Activated CD4-positive, alpha-beta T cell treated with anti-CD3 and anti-CD28 coated beads, Interleukin-2, amount 10 ng/mL, durations not matched to agents 24 days and 14 days (primary cell): ENCODE measurements at regions not wholly inside any gene's neighbourhood (a gene's known extent, or its start where the extent isn't known, plus 50 kb on each side); places are given as distances from the start of the nearest gene placed in this dataset.

Experiments
- DNase-seq: peaks from one replicate; pipeline ENCODE4 v3.0.0; 2022
- H3K27ac Mint-ChIP-seq: one replicate; pipeline ENCODE4 v1.8.0; 2022; ENCODE audit warnings: mild to moderate bottlenecking, mixed read lengths
- H3K27me3 Mint-ChIP-seq: one replicate; pipeline ENCODE4 v1.8.0; 2022; ENCODE audit warnings: mixed read lengths
- H3K36me3 Mint-ChIP-seq: one replicate; pipeline ENCODE4 v1.8.0; 2022; ENCODE audit warnings: low read depth, mild to moderate bottlenecking, mixed read lengths
- H3K4me1 Mint-ChIP-seq: one replicate; pipeline ENCODE4 v1.8.0; 2021; ENCODE audit warnings: mixed read lengths
- H3K4me3 Mint-ChIP-seq: one replicate; pipeline ENCODE4 v1.8.0; 2022; ENCODE audit warnings: mild to moderate bottlenecking, moderate library complexity, mixed read lengths
- H3K9me3 Mint-ChIP-seq: one replicate; pipeline ENCODE4 v1.8.0; 2021; ENCODE audit warnings: mixed read lengths
- intact Hi-C: fragments of 100-400 bp; cut with micrococcal nuclease; formaldehyde crosslinking; loops from one replicate; pipeline ENCODE4 v1.15.1; 2023

DNA sequence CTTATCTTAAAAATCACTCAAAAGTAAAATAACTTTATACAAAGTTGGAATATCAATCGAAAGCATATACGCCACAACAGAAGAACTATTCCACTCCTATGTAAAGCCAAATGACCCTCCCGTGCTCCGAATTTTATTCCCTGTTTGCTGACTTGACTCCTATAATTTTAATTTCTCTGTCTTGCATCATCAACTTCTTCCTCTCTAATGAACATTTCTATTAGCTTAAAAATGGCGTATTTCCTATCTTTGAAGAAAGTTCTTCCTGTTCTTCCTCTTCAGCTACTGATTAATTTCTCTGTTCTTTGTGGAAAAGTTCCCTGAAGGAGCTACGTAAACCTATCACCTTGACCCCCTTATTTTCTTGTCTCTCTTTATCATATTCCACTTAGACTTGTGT, 389.3 kb downstream of the LMO7 start:
- intact Hi-C loops, result no loop called here
- Mint-ChIP-seq H3K9me3 (no peaks in the 10 kb centered on the region), H3K27ac (no peak overlapping the region), H3K27me3 (peaks cover 1% of the 10 kb centered on the region), H3K4me1 (no peaks in the 10 kb centered on the region), H3K36me3 (no peaks in the 10 kb centered on the region), H3K4me3 (no peak overlapping the region)
- no peak for DNase-seq

DNA sequence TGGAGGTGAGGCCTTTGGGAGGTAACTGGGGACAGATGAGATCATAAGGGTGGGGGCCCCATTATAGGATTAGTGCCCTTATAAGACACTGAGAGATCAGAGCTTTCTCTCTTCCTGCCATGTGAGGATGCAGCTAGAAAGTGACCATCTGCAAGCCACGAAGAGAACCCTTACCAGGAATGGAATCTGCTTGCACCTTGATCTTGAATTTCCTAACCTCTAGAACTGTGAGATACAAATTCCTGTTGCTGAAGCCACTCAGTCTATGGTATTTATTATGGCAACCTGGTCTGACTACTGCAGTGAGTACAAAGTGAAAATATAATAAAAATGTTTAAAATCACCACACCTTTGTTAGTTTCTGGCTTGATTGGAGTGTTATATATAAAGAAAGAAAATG, 388.0 kb downstream of the LMO7 start:
- intact Hi-C loops, result no loop called here
- no peak overlapping the region for H3K4me3 Mint-ChIP-seq

DNA sequence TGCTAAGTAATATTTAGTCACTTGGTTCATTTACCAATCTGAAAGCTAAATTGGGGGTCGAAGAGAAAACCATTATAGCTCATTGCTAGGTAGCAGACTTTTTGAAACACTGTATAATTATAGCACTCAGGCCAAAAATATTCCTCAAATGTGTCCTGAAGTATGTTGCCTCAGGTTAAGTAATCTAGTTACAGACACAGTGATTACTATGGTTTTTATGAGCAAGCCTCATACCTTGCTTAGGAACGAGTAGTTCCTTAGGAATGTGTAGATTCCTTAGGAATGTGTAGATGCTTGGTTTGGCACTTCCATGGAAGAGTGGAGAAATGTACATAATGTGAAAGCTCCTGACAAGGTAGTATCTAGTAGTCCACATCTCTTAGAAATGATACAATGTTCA, 387.5 kb downstream of the LMO7 start:
- intact Hi-C loops, result no loop called here
- no peak for DNase-seq
- no peaks in the 10 kb centered on the region for H3K9me3 Mint-ChIP-seq
- H3K4me3 Mint-ChIP-seq, result no peak overlapping the region
- H3K4me1 Mint-ChIP-seq, result no peaks in the 10 kb centered on the region
- no peak overlapping the region for H3K27ac Mint-ChIP-seq
- H3K36me3 Mint-ChIP-seq, result no peaks in the 10 kb centered on the region
- H3K27me3 Mint-ChIP-seq, result no peaks in the 10 kb centered on the region

More for the DNA sequence above, 388.0 kb downstream of the LMO7 start:
- no peak overlapping the region for H3K27ac Mint-ChIP-seq
- no peaks in the 10 kb centered on the region for H3K9me3 Mint-ChIP-seq
- DNase-seq, result no peak
- H3K36me3 Mint-ChIP-seq, result no peaks in the 10 kb centered on the region
- no peaks in the 10 kb centered on the region for H3K27me3 Mint-ChIP-seq
- no peaks in the 10 kb centered on the region for H3K4me1 Mint-ChIP-seq

DNA sequence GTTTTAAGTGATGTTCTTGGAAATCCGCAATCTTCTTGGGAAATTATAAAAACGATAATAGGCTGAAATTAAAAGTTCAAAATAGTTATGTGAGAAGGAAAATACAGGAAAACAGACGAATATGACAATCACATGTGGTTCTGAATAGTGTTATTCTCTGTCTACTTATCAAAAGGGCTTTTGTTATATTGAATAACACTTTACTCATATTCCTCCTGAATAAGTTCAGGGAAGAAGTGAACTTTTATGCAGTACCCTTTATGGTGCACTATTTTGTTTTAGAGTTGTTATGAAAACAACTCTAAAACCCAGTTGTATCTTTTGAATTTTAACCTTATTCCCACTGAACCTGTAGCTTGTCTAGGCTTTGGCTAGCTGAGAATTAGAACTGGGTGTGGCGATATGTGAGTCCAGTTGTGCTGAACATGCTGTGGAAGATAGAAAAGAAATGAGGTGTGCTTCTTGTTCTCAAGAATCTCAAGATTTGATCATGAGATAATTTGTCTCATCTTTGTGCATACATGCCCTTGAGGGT, 384.4 kb downstream of the LMO7 start:
- no peak overlapping the region for H3K4me3 Mint-ChIP-seq
- intact Hi-C loops, result no loop called here
- no peak overlapping the region for H3K27ac Mint-ChIP-seq

DNA sequence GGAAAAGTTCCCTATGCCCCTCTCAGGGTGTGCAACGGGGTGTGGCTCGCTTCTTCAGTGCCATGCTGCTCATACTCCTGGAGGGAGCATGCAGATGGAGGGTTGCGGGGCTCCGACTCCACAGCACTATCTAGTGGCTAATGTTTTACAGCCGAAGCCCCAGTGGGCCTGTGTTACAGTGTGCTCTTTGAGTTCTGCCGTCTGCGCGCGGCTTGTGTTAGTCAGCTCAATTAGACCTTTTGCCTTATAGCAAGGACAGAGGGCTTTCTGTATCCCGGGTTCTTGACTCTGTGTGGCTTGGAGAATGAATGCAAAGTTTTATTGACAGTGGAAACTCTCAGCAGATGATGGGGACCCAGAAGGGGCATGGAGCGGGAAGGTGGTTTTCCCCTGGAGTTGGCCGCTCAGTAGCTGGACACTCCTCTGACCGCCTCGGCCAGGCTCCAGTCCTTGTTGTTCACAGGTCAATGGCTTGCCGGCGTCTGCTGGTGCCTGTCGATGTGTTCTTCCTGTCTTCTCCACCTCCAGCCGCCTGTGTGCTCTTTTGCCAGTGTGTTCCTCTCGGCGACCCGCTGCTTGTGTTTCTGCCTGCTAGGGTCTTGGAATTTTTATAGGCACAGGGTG, 383.4 kb downstream of the LMO7 start:
- Mint-ChIP-seq H3K27ac (no peak overlapping the region), H3K9me3 (no peaks in the 10 kb centered on the region), H3K4me3 (no peak overlapping the region), H3K27me3 (no peaks in the 10 kb centered on the region), H3K4me1 (no peaks in the 10 kb centered on the region), H3K36me3 (no peaks in the 10 kb centered on the region)
- no peak for DNase-seq
- intact Hi-C loops, result loop anchor here (5.0 kb wide), 1 partner anchor 322 kb away; no protein-coding TSS in a partner anchor

More for the DNA sequence above, 384.4 kb downstream of the LMO7 start:
- no peak for DNase-seq
- H3K27me3 Mint-ChIP-seq, result no peaks in the 10 kb centered on the region
- H3K36me3 Mint-ChIP-seq, result no peaks in the 10 kb centered on the region
- no peaks in the 10 kb centered on the region for H3K9me3 Mint-ChIP-seq
- no peaks in the 10 kb centered on the region for H3K4me1 Mint-ChIP-seq

DNA sequence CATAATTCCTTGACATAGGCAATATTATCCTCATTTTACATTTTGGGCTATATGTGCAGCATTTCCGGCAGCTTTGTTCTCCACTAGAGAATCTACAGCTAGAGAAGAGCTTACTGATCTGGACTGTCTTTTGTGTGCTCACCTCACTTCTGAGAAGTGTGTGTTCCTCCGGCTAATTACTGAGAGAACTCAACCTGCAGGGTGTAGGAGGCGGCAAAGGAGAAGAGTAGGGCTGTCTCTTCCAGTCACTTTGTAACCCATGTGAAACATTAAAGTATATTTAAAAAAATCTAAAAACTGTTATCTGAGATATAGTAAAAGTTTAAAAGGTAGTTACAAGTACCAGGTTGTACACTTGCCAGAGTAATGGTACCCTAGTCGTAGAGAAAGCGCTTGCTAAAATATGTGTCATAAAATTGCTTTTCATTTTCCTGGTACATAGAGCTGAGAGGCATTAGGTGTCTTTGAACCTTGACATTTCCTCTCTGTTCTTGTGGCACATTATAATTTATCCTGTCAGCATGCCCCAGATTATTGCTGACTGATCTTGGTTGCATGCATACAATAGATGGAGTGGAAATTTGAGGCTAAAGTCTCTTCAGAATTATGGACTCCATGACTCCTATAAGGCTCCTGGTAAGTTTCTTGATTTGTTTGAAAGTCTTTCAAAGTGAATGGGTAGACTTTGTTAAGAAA, 381.9 kb downstream of the LMO7 start:
- intact Hi-C loops, result loop anchor here (2.0 to 5.0 kb wide), 2 partner anchors 141 to 321 kb away; no protein-coding TSS in a partner anchor
- no peaks in the 10 kb centered on the region for H3K9me3 Mint-ChIP-seq

DNA sequence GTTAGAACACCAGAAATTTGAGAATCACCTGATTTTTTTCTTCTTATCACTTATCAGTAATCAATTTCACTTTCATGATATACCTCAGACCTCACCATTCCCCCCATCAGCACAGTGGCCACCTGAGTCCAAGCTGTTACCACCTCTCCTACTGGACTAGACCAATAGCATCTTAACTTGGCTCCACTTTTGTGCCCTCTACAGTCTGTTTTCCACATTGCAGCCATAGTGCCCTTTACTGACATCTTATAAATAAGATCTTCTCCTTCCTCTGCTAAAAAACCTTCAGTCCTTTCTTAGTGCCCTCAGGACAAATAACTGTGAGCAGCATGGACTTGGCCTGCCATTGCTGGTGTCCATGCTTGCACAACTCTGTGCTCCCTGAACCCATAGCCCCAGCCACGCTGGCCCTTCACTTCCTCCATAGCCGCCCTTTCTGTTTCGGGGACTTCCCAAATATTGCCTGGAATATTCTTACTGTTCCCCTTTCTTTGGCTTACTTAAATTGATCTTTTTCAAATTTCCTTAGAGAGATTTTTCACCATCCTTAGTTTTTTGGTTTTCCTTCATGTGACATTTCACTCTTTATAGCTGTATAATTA, 380.8 kb downstream of the LMO7 start:
- intact Hi-C loops, result loop anchor here (2.0 to 5.0 kb wide), 2 partner anchors 140 to 320 kb away; no protein-coding TSS in a partner anchor
- no peaks in the 10 kb centered on the region for H3K27me3 Mint-ChIP-seq
- no peak overlapping the region for H3K27ac Mint-ChIP-seq
- H3K4me1 Mint-ChIP-seq, result no peaks in the 10 kb centered on the region
- H3K4me3 Mint-ChIP-seq, result no peak overlapping the region
- H3K9me3 Mint-ChIP-seq, result no peaks in the 10 kb centered on the region
- DNase-seq, result peak; percentile 72
- H3K36me3 Mint-ChIP-seq, result no peaks in the 10 kb centered on the region

More for the DNA sequence above, 381.9 kb downstream of the LMO7 start:
- Mint-ChIP-seq H3K4me1 (no peaks in the 10 kb centered on the region), H3K4me3 (no peak overlapping the region), H3K36me3 (no peaks in the 10 kb centered on the region), H3K27me3 (no peaks in the 10 kb centered on the region), H3K27ac (no peak overlapping the region)
- DNase-seq, result no peak

DNA sequence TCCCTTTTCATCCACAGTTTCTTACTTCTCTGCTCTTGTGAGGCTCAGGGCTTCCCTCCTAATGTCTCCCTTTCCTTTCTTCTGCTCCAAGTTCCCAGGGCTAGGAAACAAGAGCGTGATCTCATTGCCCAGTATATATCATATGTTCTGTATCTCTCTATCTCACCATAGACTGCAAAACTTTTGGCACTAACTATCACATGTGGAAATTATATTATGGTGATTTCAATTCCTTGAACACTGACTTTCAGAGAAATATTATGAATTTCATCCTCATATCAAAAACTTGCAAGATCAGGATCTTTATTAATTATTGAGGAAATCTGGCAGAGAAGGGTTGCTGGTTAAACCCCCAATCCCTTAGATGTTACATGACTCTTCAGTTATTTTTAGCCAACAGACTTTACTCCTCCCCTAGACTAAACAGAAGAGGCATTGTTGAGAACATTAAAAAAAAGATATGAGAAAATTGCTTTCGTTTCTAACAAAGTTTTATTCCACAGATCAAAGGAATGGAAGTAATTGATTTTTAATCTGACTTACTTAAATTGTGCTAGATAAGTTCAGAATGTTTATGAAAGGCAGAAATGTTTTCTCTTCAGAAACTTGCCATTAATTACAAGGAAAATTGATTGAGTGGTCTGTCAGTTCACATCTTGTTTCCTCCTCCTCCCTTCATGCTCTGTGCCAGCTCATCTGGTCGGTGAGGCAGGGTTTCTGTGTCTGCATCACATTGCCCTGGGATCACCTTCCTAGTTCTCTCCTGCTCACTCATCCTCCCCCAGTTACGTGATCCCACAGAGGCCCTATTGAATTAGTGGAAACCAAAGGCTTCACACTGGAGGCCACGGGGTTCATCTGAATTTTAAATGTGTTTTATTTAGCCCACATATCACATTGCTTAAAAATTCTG, 378.5 kb downstream of the LMO7 start:
- no peaks in the 10 kb centered on the region for H3K27me3 Mint-ChIP-seq
- H3K4me1 Mint-ChIP-seq, result no peaks in the 10 kb centered on the region
- DNase-seq, result no peak
- intact Hi-C loops, result loop anchor here (5.0 kb wide), 1 partner anchor 317 kb away; no protein-coding TSS in a partner anchor
- H3K4me3 Mint-ChIP-seq, result no peak overlapping the region
- H3K27ac Mint-ChIP-seq, result no peak overlapping the region
- no peaks in the 10 kb centered on the region for H3K36me3 Mint-ChIP-seq
- no peaks in the 10 kb centered on the region for H3K9me3 Mint-ChIP-seq

DNA sequence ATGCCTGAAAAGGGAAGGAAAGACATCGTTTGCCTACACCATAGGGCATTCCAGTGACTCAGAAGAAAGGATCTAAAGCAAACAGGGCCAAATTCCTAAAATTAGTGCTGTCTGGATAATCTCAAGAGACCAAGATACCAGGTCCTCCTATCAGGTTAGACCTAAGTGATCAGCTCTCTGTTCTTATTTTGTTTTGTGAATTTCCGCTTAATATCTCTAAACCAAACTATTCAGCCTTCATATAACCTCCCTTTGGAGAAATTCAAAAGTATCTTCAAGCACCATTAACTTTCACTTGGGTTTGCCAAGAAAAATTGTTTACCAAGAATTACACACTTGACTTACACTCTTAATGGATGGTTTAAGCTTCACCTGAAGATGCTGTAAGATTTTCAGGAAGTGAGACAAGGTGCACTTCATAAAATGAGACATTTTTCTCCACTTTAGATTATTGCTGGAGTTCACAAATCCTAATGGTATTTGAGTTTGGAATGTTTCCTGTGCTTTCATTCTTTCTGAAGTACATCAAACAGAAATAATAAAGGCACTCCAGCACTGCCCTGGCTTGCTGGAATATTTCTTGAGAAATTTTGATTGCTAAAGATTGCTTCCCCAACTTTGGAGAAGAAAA, 376.1 kb downstream of the LMO7 start:
- Mint-ChIP-seq H3K27me3 (no peaks in the 10 kb centered on the region), H3K27ac (no peak overlapping the region), H3K4me3 (no peak overlapping the region), H3K9me3 (no peaks in the 10 kb centered on the region), H3K36me3 (no peaks in the 10 kb centered on the region), H3K4me1 (no peaks in the 10 kb centered on the region)
- intact Hi-C loops, result no loop called here
- no peak for DNase-seq

DNA sequence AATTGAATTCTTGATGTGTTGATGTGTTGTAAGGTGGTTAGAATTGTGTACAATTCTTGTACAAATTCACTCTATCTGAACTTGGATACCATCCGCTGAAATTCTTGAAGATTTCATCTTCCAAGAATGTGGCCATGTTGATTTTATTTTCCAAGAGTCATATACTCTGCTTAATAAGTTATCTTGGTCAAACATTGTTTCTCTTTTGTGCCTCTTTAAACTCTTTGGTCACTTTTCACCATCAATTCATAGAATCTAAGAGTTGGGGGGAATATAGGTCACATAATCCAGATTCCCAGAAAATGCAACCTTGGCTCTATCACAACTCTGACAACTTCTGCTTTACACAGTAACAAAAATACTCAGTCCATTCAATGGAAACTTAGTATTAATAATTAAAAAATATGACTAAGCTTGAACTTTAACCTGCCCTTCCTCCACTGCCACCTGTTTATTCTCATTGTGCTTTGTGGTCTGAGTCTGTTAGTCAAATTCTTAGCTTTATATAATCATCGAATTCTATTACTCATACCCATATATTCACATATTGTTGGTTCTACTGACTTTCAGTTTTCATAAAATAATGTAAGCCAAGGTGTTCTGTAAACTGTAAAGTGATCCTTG, 373.2 kb downstream of the LMO7 start:
- no peak for DNase-seq
- Mint-ChIP-seq H3K36me3 (no peaks in the 10 kb centered on the region), H3K4me1 (no peaks in the 10 kb centered on the region), H3K27me3 (no peaks in the 10 kb centered on the region), H3K27ac (no peak overlapping the region), H3K9me3 (no peaks in the 10 kb centered on the region), H3K4me3 (no peak overlapping the region)
- intact Hi-C loops, result no loop called here

DNA sequence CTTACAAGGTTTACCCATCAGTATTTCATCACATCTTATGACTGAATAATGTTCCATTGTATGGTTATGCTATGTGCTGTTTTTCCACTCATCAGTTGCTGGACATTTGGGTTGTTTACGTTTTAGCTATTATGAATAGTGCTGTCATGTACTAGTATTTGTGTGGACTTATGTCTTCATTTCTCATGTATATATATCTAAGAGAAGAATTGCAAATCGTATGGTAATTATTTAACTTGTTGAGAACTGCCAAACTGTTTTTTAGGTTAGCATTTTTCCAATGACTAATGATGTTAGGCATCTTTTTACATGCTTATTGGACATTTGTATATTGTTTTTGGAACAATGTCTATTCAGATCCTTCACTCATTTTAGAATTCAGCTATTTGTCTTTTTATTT, 368.3 kb downstream of the LMO7 start:
- DNase-seq, result no peak
- Mint-ChIP-seq H3K4me3 (no peak overlapping the region), H3K27ac (no peak overlapping the region), H3K4me1 (no peaks in the 10 kb centered on the region), H3K27me3 (no peaks in the 10 kb centered on the region), H3K9me3 (no peaks in the 10 kb centered on the region), H3K36me3 (no peaks in the 10 kb centered on the region)
- intact Hi-C loops, result no loop called here

DNA sequence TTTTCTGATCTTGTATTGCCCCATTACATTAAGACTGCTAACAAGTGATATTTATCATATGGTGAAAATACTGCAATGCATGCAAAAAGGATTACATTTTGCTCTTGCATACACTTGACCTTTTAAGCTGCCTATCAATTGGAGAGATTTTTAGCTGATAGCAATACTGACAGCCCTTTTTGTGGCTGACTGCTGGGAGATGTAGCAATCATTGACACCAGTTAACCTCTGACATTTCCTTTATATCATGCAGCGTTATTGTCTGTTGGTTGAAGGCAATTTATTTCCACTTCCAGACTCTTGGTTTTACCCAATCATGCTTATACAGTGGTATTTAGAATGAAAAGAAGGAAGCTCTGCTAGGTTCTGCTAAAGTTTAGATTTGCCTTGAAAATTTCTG, 364.0 kb downstream of the LMO7 start:
- no peaks in the 10 kb centered on the region for H3K27me3 Mint-ChIP-seq
- H3K27ac Mint-ChIP-seq, result no peak overlapping the region
- no peaks in the 10 kb centered on the region for H3K9me3 Mint-ChIP-seq
- intact Hi-C loops, result no loop called here
- H3K4me3 Mint-ChIP-seq, result no peak overlapping the region
- DNase-seq, result no peak
- no peaks in the 10 kb centered on the region for H3K36me3 Mint-ChIP-seq
- H3K4me1 Mint-ChIP-seq, result no peaks in the 10 kb centered on the region

DNA sequence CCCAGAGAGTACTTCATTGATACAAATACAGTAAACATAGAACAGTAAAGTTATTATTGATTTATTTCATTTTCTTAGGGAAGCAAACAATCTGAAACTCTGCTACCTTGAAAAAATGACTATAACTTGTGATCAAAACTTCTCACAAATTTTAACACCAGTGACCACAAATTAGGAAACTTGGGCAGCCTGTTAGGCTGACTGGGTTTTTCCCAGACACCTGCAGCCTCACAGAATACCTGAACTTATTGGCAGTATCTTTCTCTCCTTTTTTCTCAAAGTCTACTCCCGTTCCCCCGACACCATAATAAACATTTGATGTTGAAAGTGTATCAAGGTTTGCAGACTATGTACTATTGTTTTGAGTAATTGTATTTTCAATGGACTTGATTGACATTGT, 360.5 kb downstream of the LMO7 start:
- Mint-ChIP-seq H3K27ac (no peak overlapping the region), H3K27me3 (no peaks in the 10 kb centered on the region), H3K36me3 (no peaks in the 10 kb centered on the region), H3K9me3 (no peaks in the 10 kb centered on the region), H3K4me1 (no peaks in the 10 kb centered on the region), H3K4me3 (no peak overlapping the region)
- no peak for DNase-seq
- intact Hi-C loops, result no loop called here
